Tibial nerve (tissue), 4 donors: ENCODE measurements at regions not wholly inside any gene's neighbourhood (a gene's known extent, or its start where the extent isn't known, plus 50 kb on each side); places are given as distances from the start of the nearest gene placed in this dataset.

Source experiments
- CTCF ChIP-seq, 5 experiments: fragments of 200-600 bp in 3 of 5; fragments of 450-650 bp in 2 of 5; sonication (generic) in 3 of 5; IDR thresholded peaks; one replicate each; pipeline ENCODE4 v1.5.1; 2016 to 2019; ENCODE audit warnings: antibody characterized with exemption in 5 of 5, mild to moderate bottlenecking in 3 of 5, moderate library complexity in 2 of 5
- EP300 ChIP-seq, 2 donors: sonication (generic); formaldehyde crosslinking; IDR thresholded peaks; one replicate each; pipeline ENCODE4 v1.6.1; 2017; ENCODE audit warnings: antibody characterized with exemption in 2 of 2, mild to moderate bottlenecking in 1 of 2

- TF ChIP-seq CTCF (IDR thresholded peaks at IDR 0.05) = no peak
- no peak for TF ChIP-seq EP300 (IDR thresholded peaks at IDR 0.05)
Observed at GRCh38 chr6:11875325-11876109, 96.9 kb upstream of the ADTRP start.
